ENCODE measurements at regions not wholly inside any gene's neighbourhood (a gene's known extent, or its start where the extent isn't known, plus 50 kb on each side); places are given as distances from the start of the nearest gene placed in this dataset.
A peak's percentile ranks its signal among the peaks of the same experiment; 100 is the strongest.

- TF ChIP-seq, protein P1, sequence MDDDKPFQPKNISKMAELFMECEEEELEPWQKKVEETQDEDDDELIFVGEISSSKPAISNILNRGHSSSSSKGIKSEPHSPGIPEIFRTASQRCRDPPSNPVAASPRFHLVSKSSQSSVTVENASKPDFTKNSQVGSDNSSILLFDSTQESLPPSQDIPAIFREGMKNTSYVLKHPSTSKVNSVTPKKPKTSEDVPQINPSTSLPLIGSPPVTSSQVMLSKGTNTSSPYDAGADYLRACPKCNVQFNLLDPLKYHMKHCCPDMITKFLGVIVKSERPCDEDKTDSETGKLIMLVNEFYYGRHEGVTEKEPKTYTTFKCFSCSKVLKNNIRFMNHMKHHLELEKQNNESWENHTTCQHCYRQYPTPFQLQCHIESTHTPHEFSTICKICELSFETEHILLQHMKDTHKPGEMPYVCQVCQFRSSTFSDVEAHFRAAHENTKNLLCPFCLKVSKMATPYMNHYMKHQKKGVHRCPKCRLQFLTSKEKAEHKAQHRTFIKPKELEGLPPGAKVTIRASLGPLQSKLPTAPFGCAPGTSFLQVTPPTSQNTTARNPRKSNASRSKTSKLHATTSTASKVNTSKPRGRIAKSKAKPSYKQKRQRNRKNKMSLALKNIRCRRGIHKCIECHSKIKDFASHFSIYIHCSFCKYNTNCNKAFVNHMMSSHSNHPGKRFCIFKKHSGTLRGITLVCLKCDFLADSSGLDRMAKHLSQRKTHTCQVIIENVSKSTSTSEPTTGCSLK (tag by site-specific recombination; IDR thresholded peaks at IDR 0.05), result no peak
- TF ChIP-seq, protein P2, sequence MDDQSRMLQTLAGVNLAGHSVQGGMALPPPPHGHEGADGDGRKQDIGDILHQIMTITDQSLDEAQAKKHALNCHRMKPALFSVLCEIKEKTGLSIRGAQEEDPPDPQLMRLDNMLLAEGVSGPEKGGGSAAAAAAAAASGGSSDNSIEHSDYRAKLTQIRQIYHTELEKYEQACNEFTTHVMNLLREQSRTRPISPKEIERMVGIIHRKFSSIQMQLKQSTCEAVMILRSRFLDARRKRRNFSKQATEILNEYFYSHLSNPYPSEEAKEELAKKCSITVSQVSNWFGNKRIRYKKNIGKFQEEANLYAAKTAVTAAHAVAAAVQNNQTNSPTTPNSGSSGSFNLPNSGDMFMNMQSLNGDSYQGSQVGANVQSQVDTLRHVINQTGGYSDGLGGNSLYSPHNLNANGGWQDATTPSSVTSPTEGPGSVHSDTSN (CRISPR knock-in tag; IDR thresholded peaks at IDR 0.05), result no peak
- TF ChIP-seq ZFP37 (tag by site-specific recombination; IDR thresholded peaks at IDR 0.05), result no peak
- TF ChIP-seq YY2 (tag by site-specific recombination; IDR thresholded peaks at IDR 0.05), result no peak
- no peak for TF ChIP-seq ZNF704 (tag by site-specific recombination; IDR thresholded peaks at IDR 0.05)
- no peak for TF ChIP-seq TRIM28 (IDR thresholded peaks at IDR 0.05; ENCODE audit: borderline replicate concordance, low read length)
- TF ChIP-seq ZNF660 (tag by site-specific recombination; IDR thresholded peaks at IDR 0.05), result 0 out of 2 replicates have a peak, but pooled peaks have one; percentile 18
- TF ChIP-seq ZNF629 (tag by site-specific recombination; IDR thresholded peaks at IDR 0.05), result peak; percentile 93
- TF ChIP-seq ZNF610 (tag by site-specific recombination; IDR thresholded peaks at IDR 0.05; ENCODE audit: borderline replicate concordance), result no peak
- no peak for TF ChIP-seq ZNF26 (tag by site-specific recombination; IDR thresholded peaks at IDR 0.05)
- TF ChIP-seq, protein P3, sequence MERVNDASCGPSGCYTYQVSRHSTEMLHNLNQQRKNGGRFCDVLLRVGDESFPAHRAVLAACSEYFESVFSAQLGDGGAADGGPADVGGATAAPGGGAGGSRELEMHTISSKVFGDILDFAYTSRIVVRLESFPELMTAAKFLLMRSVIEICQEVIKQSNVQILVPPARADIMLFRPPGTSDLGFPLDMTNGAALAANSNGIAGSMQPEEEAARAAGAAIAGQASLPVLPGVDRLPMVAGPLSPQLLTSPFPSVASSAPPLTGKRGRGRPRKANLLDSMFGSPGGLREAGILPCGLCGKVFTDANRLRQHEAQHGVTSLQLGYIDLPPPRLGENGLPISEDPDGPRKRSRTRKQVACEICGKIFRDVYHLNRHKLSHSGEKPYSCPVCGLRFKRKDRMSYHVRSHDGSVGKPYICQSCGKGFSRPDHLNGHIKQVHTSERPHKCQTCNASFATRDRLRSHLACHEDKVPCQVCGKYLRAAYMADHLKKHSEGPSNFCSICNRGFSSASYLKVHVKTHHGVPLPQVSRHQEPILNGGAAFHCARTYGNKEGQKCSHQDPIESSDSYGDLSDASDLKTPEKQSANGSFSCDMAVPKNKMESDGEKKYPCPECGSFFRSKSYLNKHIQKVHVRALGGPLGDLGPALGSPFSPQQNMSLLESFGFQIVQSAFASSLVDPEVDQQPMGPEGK (tag by site-specific recombination; IDR thresholded peaks at IDR 0.05), result peak; percentile 27; the same call in 1 of the 2 replicates
- TF ChIP-seq, protein P4, sequence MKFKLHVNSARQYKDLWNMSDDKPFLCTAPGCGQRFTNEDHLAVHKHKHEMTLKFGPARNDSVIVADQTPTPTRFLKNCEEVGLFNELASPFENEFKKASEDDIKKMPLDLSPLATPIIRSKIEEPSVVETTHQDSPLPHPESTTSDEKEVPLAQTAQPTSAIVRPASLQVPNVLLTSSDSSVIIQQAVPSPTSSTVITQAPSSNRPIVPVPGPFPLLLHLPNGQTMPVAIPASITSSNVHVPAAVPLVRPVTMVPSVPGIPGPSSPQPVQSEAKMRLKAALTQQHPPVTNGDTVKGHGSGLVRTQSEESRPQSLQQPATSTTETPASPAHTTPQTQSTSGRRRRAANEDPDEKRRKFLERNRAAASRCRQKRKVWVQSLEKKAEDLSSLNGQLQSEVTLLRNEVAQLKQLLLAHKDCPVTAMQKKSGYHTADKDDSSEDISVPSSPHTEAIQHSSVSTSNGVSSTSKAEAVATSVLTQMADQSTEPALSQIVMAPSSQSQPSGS (tag by site-specific recombination; IDR thresholded peaks at IDR 0.05; ENCODE audit: low read depth), result peak; percentile 97
- TF ChIP-seq ZNF416 (tag by site-specific recombination; IDR thresholded peaks at IDR 0.05), result no peak
- TF ChIP-seq, protein P5, sequence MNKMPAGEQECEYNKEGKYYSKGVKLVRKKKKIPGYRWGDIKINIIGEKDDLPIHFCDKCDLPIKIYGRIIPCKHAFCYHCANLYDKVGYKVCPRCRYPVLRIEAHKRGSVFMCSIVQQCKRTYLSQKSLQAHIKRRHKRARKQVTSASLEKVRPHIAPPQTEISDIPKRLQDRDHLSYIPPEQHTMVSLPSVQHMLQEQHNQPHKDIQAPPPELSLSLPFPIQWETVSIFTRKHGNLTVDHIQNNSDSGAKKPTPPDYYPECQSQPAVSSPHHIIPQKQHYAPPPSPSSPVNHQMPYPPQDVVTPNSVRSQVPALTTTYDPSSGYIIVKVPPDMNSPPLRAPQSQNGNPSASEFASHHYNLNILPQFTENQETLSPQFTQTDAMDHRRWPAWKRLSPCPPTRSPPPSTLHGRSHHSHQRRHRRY (tag by site-specific recombination; IDR thresholded peaks at IDR 0.05), result no peak
- TF ChIP-seq, protein P6, sequence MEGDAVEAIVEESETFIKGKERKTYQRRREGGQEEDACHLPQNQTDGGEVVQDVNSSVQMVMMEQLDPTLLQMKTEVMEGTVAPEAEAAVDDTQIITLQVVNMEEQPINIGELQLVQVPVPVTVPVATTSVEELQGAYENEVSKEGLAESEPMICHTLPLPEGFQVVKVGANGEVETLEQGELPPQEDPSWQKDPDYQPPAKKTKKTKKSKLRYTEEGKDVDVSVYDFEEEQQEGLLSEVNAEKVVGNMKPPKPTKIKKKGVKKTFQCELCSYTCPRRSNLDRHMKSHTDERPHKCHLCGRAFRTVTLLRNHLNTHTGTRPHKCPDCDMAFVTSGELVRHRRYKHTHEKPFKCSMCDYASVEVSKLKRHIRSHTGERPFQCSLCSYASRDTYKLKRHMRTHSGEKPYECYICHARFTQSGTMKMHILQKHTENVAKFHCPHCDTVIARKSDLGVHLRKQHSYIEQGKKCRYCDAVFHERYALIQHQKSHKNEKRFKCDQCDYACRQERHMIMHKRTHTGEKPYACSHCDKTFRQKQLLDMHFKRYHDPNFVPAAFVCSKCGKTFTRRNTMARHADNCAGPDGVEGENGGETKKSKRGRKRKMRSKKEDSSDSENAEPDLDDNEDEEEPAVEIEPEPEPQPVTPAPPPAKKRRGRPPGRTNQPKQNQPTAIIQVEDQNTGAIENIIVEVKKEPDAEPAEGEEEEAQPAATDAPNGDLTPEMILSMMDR (tag by site-specific recombination; IDR thresholded peaks at IDR 0.05), result no peak
- TF ChIP-seq SP2 (tag by site-specific recombination; IDR thresholded peaks at IDR 0.05), result no peak; the same call in 1 of the 2 replicates
- no peak for TF ChIP-seq ZNF830 (tag by site-specific recombination; IDR thresholded peaks at IDR 0.05; ENCODE audit: low read depth)
- TF ChIP-seq ZNF747 (tag by site-specific recombination; IDR thresholded peaks at IDR 0.05), result no peak
- TF ChIP-seq, protein P7, sequence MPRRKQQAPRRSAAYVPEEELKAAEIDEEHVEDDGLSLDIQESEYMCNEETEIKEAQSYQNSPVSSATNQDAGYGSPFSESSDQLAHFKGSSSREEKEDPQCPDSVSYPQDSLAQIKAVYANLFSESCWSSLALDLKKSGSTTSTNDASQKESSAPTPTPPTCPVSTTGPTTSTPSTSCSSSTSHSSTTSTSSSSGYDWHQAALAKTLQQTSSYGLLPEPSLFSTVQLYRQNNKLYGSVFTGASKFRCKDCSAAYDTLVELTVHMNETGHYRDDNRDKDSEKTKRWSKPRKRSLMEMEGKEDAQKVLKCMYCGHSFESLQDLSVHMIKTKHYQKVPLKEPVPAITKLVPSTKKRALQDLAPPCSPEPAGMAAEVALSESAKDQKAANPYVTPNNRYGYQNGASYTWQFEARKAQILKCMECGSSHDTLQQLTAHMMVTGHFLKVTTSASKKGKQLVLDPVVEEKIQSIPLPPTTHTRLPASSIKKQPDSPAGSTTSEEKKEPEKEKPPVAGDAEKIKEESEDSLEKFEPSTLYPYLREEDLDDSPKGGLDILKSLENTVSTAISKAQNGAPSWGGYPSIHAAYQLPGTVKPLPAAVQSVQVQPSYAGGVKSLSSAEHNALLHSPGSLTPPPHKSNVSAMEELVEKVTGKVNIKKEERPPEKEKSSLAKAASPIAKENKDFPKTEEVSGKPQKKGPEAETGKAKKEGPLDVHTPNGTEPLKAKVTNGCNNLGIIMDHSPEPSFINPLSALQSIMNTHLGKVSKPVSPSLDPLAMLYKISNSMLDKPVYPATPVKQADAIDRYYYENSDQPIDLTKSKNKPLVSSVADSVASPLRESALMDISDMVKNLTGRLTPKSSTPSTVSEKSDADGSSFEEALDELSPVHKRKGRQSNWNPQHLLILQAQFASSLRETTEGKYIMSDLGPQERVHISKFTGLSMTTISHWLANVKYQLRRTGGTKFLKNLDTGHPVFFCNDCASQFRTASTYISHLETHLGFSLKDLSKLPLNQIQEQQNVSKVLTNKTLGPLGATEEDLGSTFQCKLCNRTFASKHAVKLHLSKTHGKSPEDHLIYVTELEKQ (tag by site-specific recombination; IDR thresholded peaks at IDR 0.05; ENCODE audit: borderline replicate concordance), result peak; percentile 26; the same call in 1 of the 2 replicates
- no peak for TF ChIP-seq PRDM1 (tag by site-specific recombination; IDR thresholded peaks at IDR 0.05)
These were observed 230.4 kb upstream of the SPRED2 start (continued) for GRCh38 chr2:65662654-65663432.
